ENCODE measurements at regions not wholly inside any gene's neighbourhood (a gene's known extent, or its start where the extent isn't known, plus 50 kb on each side); places are given as distances from the start of the nearest gene placed in this dataset.

GRCh38 chr2:122528958-122529705 is 773.7 kb downstream of the TSN start:
- TF ChIP-seq POLR2AphosphoS5 (IDR thresholded peaks at IDR 0.05; ENCODE audit: low read depth, low read length) (no peak), SIN3A (IDR thresholded peaks at IDR 0.05; ENCODE audit: borderline replicate concordance, insufficient read depth, low read length) (no peak), TAF1 (IDR thresholded peaks at IDR 0.05; ENCODE audit: borderline replicate concordance, insufficient read depth, low read length) (no peak), FOXP2 (optimal IDR thresholded peaks at IDR 0.05; ENCODE audit: borderline replicate concordance, extremely low read depth, extremely low read length, insufficient read depth) (no peak), REST (IDR thresholded peaks at IDR 0.05; ENCODE audit: insufficient read depth in 1 of 2, low read depth in 2 of 2, low read length in 2 of 2) (no peak)

GRCh38 chr2:122530814-122531213 is 775.4 kb downstream of the TSN start:
- TF ChIP-seq FOXP2 (optimal IDR thresholded peaks at IDR 0.05; ENCODE audit: borderline replicate concordance, extremely low read depth, extremely low read length, insufficient read depth) (no peak), POLR2AphosphoS5 (IDR thresholded peaks at IDR 0.05; ENCODE audit: low read depth, low read length) (no peak), REST (IDR thresholded peaks at IDR 0.05; ENCODE audit: insufficient read depth in 1 of 2, low read depth in 2 of 2, low read length in 2 of 2) (no peak), TAF1 (IDR thresholded peaks at IDR 0.05; ENCODE audit: borderline replicate concordance, insufficient read depth, low read length) (no peak), SIN3A (IDR thresholded peaks at IDR 0.05; ENCODE audit: borderline replicate concordance, insufficient read depth, low read length) (no peak)

GRCh38 chr2:122531290-122532071 is 776.0 kb downstream of the TSN start:
- TF ChIP-seq REST (IDR thresholded peaks at IDR 0.05; ENCODE audit: insufficient read depth in 1 of 2, low read depth in 2 of 2, low read length in 2 of 2) (no peak), TAF1 (IDR thresholded peaks at IDR 0.05; ENCODE audit: borderline replicate concordance, insufficient read depth, low read length) (no peak), FOXP2 (optimal IDR thresholded peaks at IDR 0.05; ENCODE audit: borderline replicate concordance, extremely low read depth, extremely low read length, insufficient read depth) (no peak), POLR2AphosphoS5 (IDR thresholded peaks at IDR 0.05; ENCODE audit: low read depth, low read length) (no peak), SIN3A (IDR thresholded peaks at IDR 0.05; ENCODE audit: borderline replicate concordance, insufficient read depth, low read length) (no peak)

GRCh38 chr2:122532072-122532344 is 776.6 kb downstream of the TSN start:
- no peak for TF ChIP-seq FOXP2 (optimal IDR thresholded peaks at IDR 0.05; ENCODE audit: borderline replicate concordance, extremely low read depth, extremely low read length, insufficient read depth)

- TF ChIP-seq TAF1 (IDR thresholded peaks at IDR 0.05; ENCODE audit: borderline replicate concordance, insufficient read depth, low read length) (no peak), FOXP2 (optimal IDR thresholded peaks at IDR 0.05; ENCODE audit: borderline replicate concordance, extremely low read depth, extremely low read length, insufficient read depth) (no peak), REST (IDR thresholded peaks at IDR 0.05; ENCODE audit: insufficient read depth in 1 of 2, low read depth in 2 of 2, low read length in 2 of 2) (no peak), POLR2AphosphoS5 (IDR thresholded peaks at IDR 0.05; ENCODE audit: low read depth, low read length) (no peak), SIN3A (IDR thresholded peaks at IDR 0.05; ENCODE audit: borderline replicate concordance, insufficient read depth, low read length) (no peak)
Measured at GRCh38 chr2:122532481-122532880, 777.0 kb downstream of the TSN start.

Data from PFSK-1 (cell line).